GM12892 (cell line): ENCODE measurements at regions not wholly inside any gene's neighbourhood (a gene's known extent, or its start where the extent isn't known, plus 50 kb on each side); places are given as distances from the start of the nearest gene placed in this dataset.
"Not testable (repeated sequence)": the region's sequence is repeated elsewhere in the genome, so short reads cannot be mapped to it uniquely, and the experiment has no call there.

ENCODE experiments used
- POLR2A ChIP-seq: IDR thresholded peaks from 2 replicates; pipeline ENCODE4 v1.6.1; 2011; ENCODE audit warnings: low read depth, low read length, control low read depth
- POLR2AphosphoS5 ChIP-seq: IDR thresholded peaks from 2 replicates; pipeline ENCODE4 v1.6.1; 2011; ENCODE audit warnings: low read depth, low read length, control low read depth

- not testable (repeated sequence) for TF ChIP-seq POLR2A, POLR2AphosphoS5
These were observed 126.1 kb upstream of the PLS3 start for GRCh38 chrX:115434834-115435233.
